K562 (cell line): ENCODE measurements at regions not wholly inside any gene's neighbourhood (a gene's known extent, or its start where the extent isn't known, plus 50 kb on each side); places are given as distances from the start of the nearest gene placed in this dataset.

Experiments used
- ATAC-seq: fragments of 200-7000 bp; cut with Tn5 transposase; 3 replicates; pipeline ENCODE4 v1.9.1; 2020; ENCODE audit warnings: moderate library complexity
- BruUV-seq: library from RNA; stranded (reverse); fragments of 400-500 nt; replicated peaks from 2 replicates; lab custom pipeline; 2021; lab: Mats Ljungman, UMichigan
- CTCF ChIA-PET: fragments of 300-600 bp; formaldehyde crosslinking; extraction: SDS; loops from one replicate; lab custom pipeline; 2021; ENCODE audit warnings: low intra/inter-chr PET ratio; lab: Yijun Ruan, JAX
- POLR2A ChIA-PET: fragments of 300-600, 350-650 bp; sonication (Branson Sonifier 250); formaldehyde crosslinking; extraction: SDS; loops from one replicate; lab custom pipeline; 2021; ENCODE audit warnings: antibody characterized with exemption, inconsistent platforms; lab: Yijun Ruan, JAX
- DNase-seq, 4 experiments: peaks; one replicate each; pipeline versions ENCODE4 v3.0.0 to v3.0.0-alpha.2; 2011 to 2018; ENCODE audit warnings: low spot score in 3 of 4, mixed read lengths in 3 of 4; ENCODE audit errors: extremely low read depth in 1 of 4
- FAIRE-seq: peaks from 2 replicates; lab custom pipeline; 2011; peaks lifted over from hg19 to GRCh38; lab: Jason Lieb, UNC
- H2AFZ ChIP-seq: 2 replicates; pipeline ENCODE4 v1.6.0; 2011; ENCODE audit warnings: low read depth, low read length, control low read depth, inconsistent platforms
- H3K27ac ChIP-seq: fragments of 200-600 bp; 3 replicates; pipeline ENCODE4 v1.8.0; 2011; ENCODE audit warnings: low read depth, mild to moderate bottlenecking, control low read depth, inconsistent platforms, low read length, moderate library complexity, mixed read lengths; ENCODE audit errors: extremely low read depth
- H3K27me3 ChIP-seq, 2 experiments: fragments of 300-600 bp in 1 of 2; 2 replicates in 1 of 2; 3 replicates in 1 of 2; pipeline versions ENCODE4 v1.6.0 to v1.8.0; 2011; ENCODE audit warnings: inconsistent platforms in 2 of 2, low read length in 2 of 2, mild to moderate bottlenecking in 1 of 2, mixed read lengths in 1 of 2, moderate library complexity in 1 of 2; ENCODE audit not compliant: control insufficient read depth in 2 of 2, insufficient read depth in 2 of 2
- H3K36me3 ChIP-seq: fragments of 300-600 bp; 3 replicates; pipeline ENCODE4 v1.8.0; 2011; ENCODE audit warnings: mild to moderate bottlenecking, low read length, inconsistent platforms; ENCODE audit not compliant: control insufficient read depth, insufficient read depth
- H3K4me1 ChIP-seq, 2 experiments: fragments of 200-600 bp in 1 of 2; replicated peaks in 1 of 2; 2 replicates in 1 of 2; 3 replicates in 1 of 2; pipeline versions ENCODE4 v1.5.1 to v1.8.0; 2011; ENCODE audit warnings: inconsistent platforms in 2 of 2, low read length in 2 of 2, mild to moderate bottlenecking in 1 of 2, mixed read lengths in 1 of 2, moderate library complexity in 1 of 2; ENCODE audit not compliant: control insufficient read depth in 2 of 2, insufficient read depth in 2 of 2
- H3K4me2 ChIP-seq: 2 replicates; pipeline ENCODE4 v1.6.1; 2011; ENCODE audit warnings: low read length, control low read depth, inconsistent platforms, mixed read lengths; ENCODE audit not compliant: insufficient read depth
- H3K4me3 ChIP-seq: fragments of 200-600 bp; sonication (generic), shearing (Covaris generic); 2 replicates; pipeline ENCODE4 v1.5.1; 2016; ENCODE audit warnings: control low read depth, inconsistent platforms
- H3K79me2 ChIP-seq: fragments of 200-600 bp; 3 replicates; pipeline ENCODE4 v1.8.0; 2011; ENCODE audit warnings: low read length, inconsistent platforms; ENCODE audit not compliant: control insufficient read depth, insufficient read depth
- H3K9ac ChIP-seq, 2 experiments: 2 replicates each; pipeline versions ENCODE4 v1.6.0 to v1.6.1; 2011; ENCODE audit warnings: low read depth in 2 of 2, low read length in 2 of 2, control low read depth in 1 of 2, inconsistent platforms in 1 of 2, mild to moderate bottlenecking in 1 of 2, mixed read lengths in 1 of 2; ENCODE audit not compliant: insufficient read depth in 1 of 2
- H3K9me1 ChIP-seq: one replicate; pipeline ENCODE4 v1.6.0; 2011; ENCODE audit warnings: inconsistent platforms, mild to moderate bottlenecking, low read length, moderate library complexity; ENCODE audit not compliant: control insufficient read depth, insufficient read depth
- H3K9me3 ChIP-seq: replicated peaks from 2 replicates; pipeline ENCODE4 v1.5.1; 2011; ENCODE audit warnings: low read depth, low read length, inconsistent platforms; ENCODE audit not compliant: control insufficient read depth, insufficient read depth
- H4K20me1 ChIP-seq: replicated peaks from 2 replicates; pipeline ENCODE4 v1.6.1; 2011; ENCODE audit warnings: low read length, inconsistent platforms, mixed read lengths; ENCODE audit not compliant: control insufficient read depth, insufficient read depth
- ESRRA ChIP-seq: fragments of 450-650 bp; IDR thresholded peaks from 2 replicates; pipeline ENCODE4 v1.6.1; 2014; ENCODE audit warnings: low read depth, mild to moderate bottlenecking, moderate library complexity, borderline replicate concordance
- GATAD2B ChIP-seq: fragments of 450-650 bp; IDR thresholded peaks from 2 replicates; pipeline ENCODE4 v1.6.1; 2017; ENCODE audit warnings: mild to moderate bottlenecking, borderline replicate concordance
- HDAC3 ChIP-seq: fragments of 450-650 bp; IDR thresholded peaks from 2 replicates; pipeline ENCODE4 v1.6.1; 2018; ENCODE audit warnings: borderline replicate concordance, mild to moderate bottlenecking, moderate library complexity; ENCODE audit not compliant: partially characterized antibody
- KLF10 ChIP-seq: fragments of 250-450 bp; sonication (Bioruptor Pico); IDR thresholded peaks from 2 replicates; pipeline ENCODE4 v1.6.1; 2021; ENCODE audit warnings: matching md5 sums
- PHF21A ChIP-seq: fragments of 450-650 bp; IDR thresholded peaks from 2 replicates; pipeline ENCODE4 v1.6.1; 2017; ENCODE audit warnings: low read depth, borderline replicate concordance
- POLR2A ChIP-seq: fragments of 450-650 bp; conservative IDR thresholded peaks from 2 replicates; pipeline ENCODE4 v1.6.1; 2016
- POLR2AphosphoS5 ChIP-seq: IDR thresholded peaks from 2 replicates; pipeline ENCODE4 v1.6.1; 2011; ENCODE audit warnings: mild to moderate bottlenecking, low read depth, low read length, moderate library complexity; ENCODE audit not compliant: control insufficient read depth, insufficient read depth
- RAD21 ChIP-seq, 2 experiments: fragments of 250-450 bp in 1 of 2; fragments of 450-650 bp in 1 of 2; sonication (Bioruptor Pico) in 1 of 2; formaldehyde crosslinking in 1 of 2; IDR thresholded peaks in 1 of 2; conservative IDR thresholded peaks in 1 of 2; 2 replicates each; pipeline versions ENCODE4 v1.4.0 to v1.8.0; 2020 to 2022; ENCODE audit warnings: mild to moderate bottlenecking in 2 of 2, moderate library complexity in 1 of 2
- RBM14 ChIP-seq: fragments of 200-400 bp; formaldehyde crosslinking; IDR thresholded peaks from 2 replicates; pipeline ENCODE4 v1.6.1; 2018; ENCODE audit warnings: low read depth, mild to moderate bottlenecking, low read length, moderate library complexity, borderline replicate concordance; ENCODE audit not compliant: insufficient read depth
- SREBF2 ChIP-seq: sonication (generic); formaldehyde crosslinking; IDR thresholded peaks from 2 replicates; pipeline ENCODE4 v1.4.0; 2020; ENCODE audit warnings: mild to moderate bottlenecking, missing genetic modification reagents
- ZEB2 ChIP-seq: fragments of 450-650 bp; IDR thresholded peaks from 2 replicates; pipeline ENCODE4 v1.6.1; 2016
- ZFP30 ChIP-seq: fragments of 250-450 bp; sonication (Bioruptor Pico); IDR thresholded peaks from 2 replicates; pipeline ENCODE4 v1.8.0; 2022; ENCODE audit warnings: moderate library complexity, mild to moderate bottlenecking, inconsistent platforms, borderline replicate concordance
- ZNF232 ChIP-seq: sonication (generic); formaldehyde crosslinking; IDR thresholded peaks from 2 replicates; pipeline ENCODE4 v1.8.0; 2022; ENCODE audit warnings: mild to moderate bottlenecking, missing genetic modification reagents
- ZNF354B ChIP-seq: fragments of 250-450 bp; sonication (Bioruptor Pico); IDR thresholded peaks from 2 replicates; pipeline ENCODE4 v1.4.0; 2020
- ZNF75A ChIP-seq: fragments of 450-650 bp; formaldehyde crosslinking; IDR thresholded peaks from 2 replicates; pipeline ENCODE4 v1.4.0; 2020; ENCODE audit warnings: mild to moderate bottlenecking
- ZSCAN32 ChIP-seq: fragments of 450-650 bp; formaldehyde crosslinking; IDR thresholded peaks from 2 replicates; pipeline ENCODE4 v1.4.0; 2020; ENCODE audit warnings: mild to moderate bottlenecking, moderate library complexity
- WGBS: fragments of 100-300 bp; shearing (Covaris generic); methylation state at CpG from one replicate; pipeline ENCODE4 v1.1.6; 2016; ENCODE audit warnings: low coverage, mixed read lengths; ENCODE audit not compliant: insufficient coverage; ENCODE audit errors: missing lambda C conversion rate; 5-methylcytosine and 5-hydroxymethylcytosine counted together
- in situ Hi-C: fragments of 300-500 bp; cut with MboI; formaldehyde crosslinking; loops from 4 replicates; pipeline ENCODE4 v1.15.0; 2018; ENCODE audit warnings: inconsistent platforms, mixed read lengths
- intact Hi-C: fragments of 100-400 bp; cut with micrococcal nuclease; formaldehyde crosslinking; loops from 2 replicates; pipeline ENCODE4 v1.14.2; 2022
- TF ChIP-seq, protein P1 (sequence below): fragments of 450-650 bp; IDR thresholded peaks from 2 replicates; pipeline ENCODE4 v1.6.1; 2016; ENCODE audit warnings: mild to moderate bottlenecking

GRCh38 chr7:17166824-17167379 lies 131.6 kb upstream of the AHR start:
- BruUV-seq: no TSS peak
- Histone ChIP-seq H3K4me2 (no peak overlapping the region), H3K9me3 (no peaks in the 10 kb centered on the region), H4K20me1 (no peaks in the 10 kb centered on the region), H3K27ac (no peak overlapping the region), H2AFZ (peak overlapping the region; percentile 4; the same call in 1 of the 2 replicates), H3K36me3 (no peaks in the 10 kb centered on the region), H3K79me2 (no peaks in the 10 kb centered on the region), H3K4me3 (no peak overlapping the region), H3K9me1 (no peaks in the 10 kb centered on the region), H3K27me3 (no peaks in the 10 kb centered on the region), H3K4me1 (no peaks in the 10 kb centered on the region), H3K9ac (no peak overlapping the region)
- ChIA-PET CTCF (no interaction called here), POLR2A (no interaction called here)
- 3% methylated on average over 4 of the region's 4 CpGs for WGBS
- FAIRE-seq (no peak), DNase-seq (no peak), ATAC-seq (no peak)
- peak in 1 of 2 experiments; percentile 29; a peak in 1 of 4 replicates for TF ChIP-seq RAD21 (CRISPR knock-in tag; conservative IDR thresholded peaks at IDR 0.05 in 1 of 2, IDR thresholded peaks at IDR 0.05 in 1 of 2)
- TF ChIP-seq, protein P1, sequence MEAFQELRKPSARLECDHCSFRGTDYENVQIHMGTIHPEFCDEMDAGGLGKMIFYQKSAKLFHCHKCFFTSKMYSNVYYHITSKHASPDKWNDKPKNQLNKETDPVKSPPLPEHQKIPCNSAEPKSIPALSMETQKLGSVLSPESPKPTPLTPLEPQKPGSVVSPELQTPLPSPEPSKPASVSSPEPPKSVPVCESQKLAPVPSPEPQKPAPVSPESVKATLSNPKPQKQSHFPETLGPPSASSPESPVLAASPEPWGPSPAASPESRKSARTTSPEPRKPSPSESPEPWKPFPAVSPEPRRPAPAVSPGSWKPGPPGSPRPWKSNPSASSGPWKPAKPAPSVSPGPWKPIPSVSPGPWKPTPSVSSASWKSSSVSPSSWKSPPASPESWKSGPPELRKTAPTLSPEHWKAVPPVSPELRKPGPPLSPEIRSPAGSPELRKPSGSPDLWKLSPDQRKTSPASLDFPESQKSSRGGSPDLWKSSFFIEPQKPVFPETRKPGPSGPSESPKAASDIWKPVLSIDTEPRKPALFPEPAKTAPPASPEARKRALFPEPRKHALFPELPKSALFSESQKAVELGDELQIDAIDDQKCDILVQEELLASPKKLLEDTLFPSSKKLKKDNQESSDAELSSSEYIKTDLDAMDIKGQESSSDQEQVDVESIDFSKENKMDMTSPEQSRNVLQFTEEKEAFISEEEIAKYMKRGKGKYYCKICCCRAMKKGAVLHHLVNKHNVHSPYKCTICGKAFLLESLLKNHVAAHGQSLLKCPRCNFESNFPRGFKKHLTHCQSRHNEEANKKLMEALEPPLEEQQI: no peak
- in situ Hi-C loops: no loop called here
- intact Hi-C loops: no loop called here

- no peak for FAIRE-seq
- Histone ChIP-seq H3K79me2 (no peaks in the 10 kb centered on the region), H3K27ac (no peak overlapping the region), H3K4me3 (no peak overlapping the region), H2AFZ (no peak overlapping the region), H3K27me3 (no peaks in the 10 kb centered on the region), H4K20me1 (no peaks in the 10 kb centered on the region), H3K36me3 (no peaks in the 10 kb centered on the region), H3K9me1 (no peaks in the 10 kb centered on the region), H3K9ac (no peak overlapping the region), H3K4me2 (no peak overlapping the region), H3K9me3 (no peaks in the 10 kb centered on the region), H3K4me1 (no peaks in the 10 kb centered on the region)
- no peak for DNase-seq
- in situ Hi-C loops: no loop called here
- POLR2A ChIA-PET: no interaction called here
- no TSS peak for BruUV-seq
- intact Hi-C loops: no loop called here
- WGBS: 12% methylated on average over 2 of the region's 2 CpGs
- CTCF ChIA-PET: no interaction called here
- no peak for ATAC-seq
- TF ChIP-seq ZNF354B (CRISPR knock-in tag): no peak
- TF ChIP-seq PHF21A: no peak
- TF ChIP-seq POLR2AphosphoS5: no peak
- no peak for TF ChIP-seq ZNF75A
- no peak for TF ChIP-seq HDAC3
- no peak for TF ChIP-seq GATAD2B
- TF ChIP-seq ZFP30 (CRISPR knock-in tag): no peak
- no peak for TF ChIP-seq ESRRA
- no peak for TF ChIP-seq SREBF2 (CRISPR knock-in tag)
- TF ChIP-seq ZNF232 (CRISPR knock-in tag): no peak
- TF ChIP-seq RBM14: no peak
- no peak for TF ChIP-seq ZEB2
- no peak for TF ChIP-seq ZSCAN32
- no peak for TF ChIP-seq KLF10 (CRISPR knock-in tag)
- TF ChIP-seq POLR2A: no peak
Measured at GRCh38 chr7:17168416-17168815, 130.0 kb upstream of the AHR start.
